SK-N-SH (cell line): ENCODE measurements at regions not wholly inside any gene's neighbourhood (a gene's known extent, or its start where the extent isn't known, plus 50 kb on each side); places are given as distances from the start of the nearest gene placed in this dataset.

Experiments
- CTCF ChIA-PET: fragments of 300-600, 350-600 bp; formaldehyde crosslinking; extraction: SDS; loops from one replicate; lab custom pipeline; 2021; lab: Yijun Ruan, JAX
- POLR2A ChIA-PET: fragments of 350-600 bp; sonication (Branson Sonifier 250); formaldehyde crosslinking; extraction: SDS; loops from one replicate; lab custom pipeline; 2020; ENCODE audit warnings: antibody characterized with exemption, inconsistent platforms; lab: Yijun Ruan, JAX
- DNase-seq: peaks from one replicate; pipeline ENCODE4 v3.0.0; 2012
- H2AFZ ChIP-seq: fragments of 200-600 bp; sonication (generic); 2 replicates; pipeline ENCODE4 v1.8.1; 2016; ENCODE audit warnings: antibody characterized with exemption, mild to moderate bottlenecking, low read depth
- H3F3A ChIP-seq: fragments of 200-600 bp; sonication (generic); replicated peaks from 2 replicates; pipeline ENCODE3; 2016; ENCODE audit warnings: antibody characterized with exemption, mild to moderate bottlenecking; ENCODE audit not compliant: insufficient read depth
- H3K27ac ChIP-seq, 2 experiments: fragments of 200-500 bp in 1 of 2; fragments of 200-600 bp in 1 of 2; sonication (Bioruptor generic) in 1 of 2; sonication (generic), shearing (Covaris generic) in 1 of 2; 2 replicates each; pipeline versions ENCODE4 v1.5.1 to v1.6.1; 2014 to 2016; ENCODE audit warnings: low read depth in 2 of 2, inconsistent platforms in 1 of 2, low read length in 1 of 2, mild to moderate bottlenecking in 1 of 2, mixed read lengths in 1 of 2
- H3K27me3 ChIP-seq: fragments of 200-600 bp; sonication (generic), shearing (Covaris generic); 2 replicates; pipeline ENCODE4 v1.6.1; 2016; ENCODE audit warnings: mixed run types; ENCODE audit not compliant: insufficient read depth
- H3K36me3 ChIP-seq, 2 experiments: fragments of 200-500 bp in 1 of 2; fragments of 200-600 bp in 1 of 2; sonication (Bioruptor generic) in 1 of 2; sonication (generic) in 1 of 2; replicated peaks in 1 of 2; 2 replicates each; pipeline versions ENCODE3 to v1.5.1; 2014 to 2016; ENCODE audit warnings: low read length in 1 of 2, mild to moderate bottlenecking in 1 of 2; ENCODE audit not compliant: insufficient read depth in 2 of 2, control insufficient read depth in 1 of 2
- H3K4me1 ChIP-seq, 2 experiments: fragments of 200-500 bp in 1 of 2; fragments of 200-600 bp in 1 of 2; sonication (Bioruptor generic) in 1 of 2; sonication (generic), shearing (Covaris generic) in 1 of 2; 2 replicates each; pipeline versions ENCODE4 v1.5.1 to v1.6.1; 2014 to 2016; ENCODE audit warnings: low read depth in 1 of 2, low read length in 1 of 2, mixed run types in 1 of 2; ENCODE audit not compliant: insufficient read depth in 2 of 2, control insufficient read depth in 1 of 2
- H3K4me2 ChIP-seq: fragments of 200-600 bp; sonication (generic), shearing (Covaris generic); 2 replicates; pipeline ENCODE4 v1.6.1; 2017; ENCODE audit warnings: mixed run types
- H3K4me3 ChIP-seq, 2 experiments: fragments of 200-500 bp in 1 of 2; fragments of 200-600 bp in 1 of 2; sonication (Bioruptor generic) in 1 of 2; sonication (generic), shearing (Covaris generic) in 1 of 2; 2 replicates each; pipeline versions ENCODE4 v1.5.1 to v1.8.1; 2014 to 2016; ENCODE audit warnings: low read depth in 2 of 2, inconsistent platforms in 1 of 2, low read length in 1 of 2, mild to moderate bottlenecking in 1 of 2, mixed read lengths in 1 of 2, moderate library complexity in 1 of 2
- H3K79me2 ChIP-seq: fragments of 200-600 bp; sonication (generic); 2 replicates; pipeline ENCODE4 v1.8.1; 2017; ENCODE audit warnings: mild to moderate bottlenecking; ENCODE audit not compliant: insufficient read depth
- H3K9ac ChIP-seq: fragments of 200-600 bp; sonication (generic); 2 replicates; pipeline ENCODE4 v1.6.1; 2017; ENCODE audit warnings: mixed run types
- H3K9me2 ChIP-seq: fragments of 200-600 bp; sonication (generic); 2 replicates; pipeline ENCODE4 v1.6.1; 2017; ENCODE audit warnings: mixed run types
- H3K9me3 ChIP-seq: fragments of 200-600 bp; sonication (generic); 2 replicates; pipeline ENCODE4 v1.6.1; 2017; ENCODE audit warnings: mixed run types, mild to moderate bottlenecking, moderate library complexity
- H4K20me1 ChIP-seq: fragments of 200-600 bp; sonication (generic); 2 replicates; pipeline ENCODE4 v1.6.1; 2017; ENCODE audit warnings: mild to moderate bottlenecking, mixed run types; ENCODE audit not compliant: insufficient read depth
- CTCF ChIP-seq: fragments of 200-600 bp; sonication (generic); IDR thresholded peaks from 2 replicates; pipeline ENCODE4 v1.6.1; 2017; ENCODE audit warnings: antibody characterized with exemption, mild to moderate bottlenecking, moderate library complexity
- IRF3 ChIP-seq: fragments of 150-350 bp; IDR thresholded peaks from 2 replicates; pipeline ENCODE4 v1.6.1; 2016; ENCODE audit warnings: mild to moderate bottlenecking, low read depth, low read length
- JUND ChIP-seq: IDR thresholded peaks from 2 replicates; pipeline ENCODE4 v1.4.0; 2012
- MAX ChIP-seq: IDR thresholded peaks from 2 replicates; pipeline ENCODE4 v1.4.0; 2012; ENCODE audit warnings: low read depth
- MXI1 ChIP-seq: IDR thresholded peaks from 2 replicates; pipeline ENCODE4 v1.6.1; 2012; ENCODE audit warnings: mild to moderate bottlenecking, low read depth, low read length, improper control_type of control experiment
- PBX3 ChIP-seq: IDR thresholded peaks from 2 replicates; pipeline ENCODE4; 2012
- POLR2AphosphoS5 ChIP-seq: IDR thresholded peaks from 2 replicates; pipeline ENCODE4 v1.6.1; 2012; ENCODE audit warnings: low read depth, low read length
- RCOR1 ChIP-seq: fragments of 150-350 bp; IDR thresholded peaks from 2 replicates; pipeline ENCODE4 v1.6.1; 2017; ENCODE audit warnings: antibody characterized with exemption, low read length
- REST ChIP-seq: IDR thresholded peaks from 2 replicates; pipeline ENCODE4 v1.6.1; 2012; ENCODE audit warnings: mild to moderate bottlenecking, low read depth, low read length, moderate library complexity
- SMC3 ChIP-seq: IDR thresholded peaks from 2 replicates; pipeline ENCODE4 v1.6.1; 2012; ENCODE audit warnings: low read depth, low read length, improper control_type of control experiment
- TEAD4 ChIP-seq: IDR thresholded peaks from 2 replicates; pipeline ENCODE4 v1.4.0; 2012; ENCODE audit warnings: mild to moderate bottlenecking, borderline replicate concordance; ENCODE audit not compliant: insufficient read depth
- USF1 ChIP-seq: IDR thresholded peaks from 2 replicates; pipeline ENCODE4 v1.4.0; 2012; ENCODE audit warnings: low read depth, borderline replicate concordance
- WGBS: methylation state at CpG from one replicate; pipeline ENCODE4 v1.1.6; 2017; ENCODE audit warnings: low lambda C conversion rate; 5-methylcytosine and 5-hydroxymethylcytosine counted together

GRCh38 chr5:145141534-145141933, 693.6 kb downstream of the PRELID2 start:
- Histone ChIP-seq H3K27ac (no peak overlapping the region), H3K36me3 (no peaks in the 10 kb centered on the region), H2AFZ (no peak overlapping the region), H3K9me2 (no peaks in the 10 kb centered on the region), H3K9ac (no peak overlapping the region), H4K20me1 (no peaks in the 10 kb centered on the region), H3K27me3 (no peaks in the 10 kb centered on the region), H3K4me3 (no peak overlapping the region), H3K79me2 (no peaks in the 10 kb centered on the region), H3K4me1 (no peaks in the 10 kb centered on the region), H3K4me2 (no peak overlapping the region), H3F3A (no peaks in the 10 kb centered on the region), H3K9me3 (no peaks in the 10 kb centered on the region)
- ChIA-PET POLR2A (no interaction called here), CTCF (interaction anchor here (0.7 to 1.3 kb wide), 2 partner anchors 10 to 14 kb away, joined by 3 read pairs; no protein-coding TSS in a partner anchor)
- no peak for DNase-seq
- TF ChIP-seq RCOR1: no peak
- no peak for TF ChIP-seq MAX
- TF ChIP-seq IRF3: no peak
- no peak for TF ChIP-seq SMC3
- TF ChIP-seq TEAD4: no peak
- TF ChIP-seq REST: no peak
- TF ChIP-seq USF1: no peak
- no peak for TF ChIP-seq JUND
- no peak for TF ChIP-seq POLR2AphosphoS5
- TF ChIP-seq MXI1: no peak
- no peak for TF ChIP-seq PBX3
- TF ChIP-seq CTCF: no peak
- 23% methylated on average over 1 of the region's 1 CpG for WGBS
